ENCODE measurements at regions not wholly inside any gene's neighbourhood (a gene's known extent, or its start where the extent isn't known, plus 50 kb on each side); places are given as distances from the start of the nearest gene placed in this dataset.

DNA sequence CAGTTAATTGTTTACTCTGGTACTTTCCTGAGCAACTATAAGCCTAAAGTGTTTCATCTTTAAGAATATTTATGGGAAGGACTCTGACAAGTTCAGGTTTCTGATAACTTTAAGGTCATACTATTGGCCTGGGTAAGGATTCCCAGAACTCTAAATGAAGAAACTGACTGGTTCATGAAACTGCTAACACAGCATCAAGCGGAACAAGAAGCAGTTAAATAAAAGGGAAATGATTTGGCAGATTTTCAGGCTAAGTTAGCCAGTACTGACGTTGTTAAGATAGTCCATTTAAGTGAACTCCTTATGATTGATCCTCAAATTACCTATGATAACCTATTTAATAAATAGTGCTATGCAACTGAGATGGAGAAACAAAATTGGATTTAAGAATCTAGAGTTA, 101.6 kb upstream of the CES5A start:
- TF ChIP-seq, protein P1, sequence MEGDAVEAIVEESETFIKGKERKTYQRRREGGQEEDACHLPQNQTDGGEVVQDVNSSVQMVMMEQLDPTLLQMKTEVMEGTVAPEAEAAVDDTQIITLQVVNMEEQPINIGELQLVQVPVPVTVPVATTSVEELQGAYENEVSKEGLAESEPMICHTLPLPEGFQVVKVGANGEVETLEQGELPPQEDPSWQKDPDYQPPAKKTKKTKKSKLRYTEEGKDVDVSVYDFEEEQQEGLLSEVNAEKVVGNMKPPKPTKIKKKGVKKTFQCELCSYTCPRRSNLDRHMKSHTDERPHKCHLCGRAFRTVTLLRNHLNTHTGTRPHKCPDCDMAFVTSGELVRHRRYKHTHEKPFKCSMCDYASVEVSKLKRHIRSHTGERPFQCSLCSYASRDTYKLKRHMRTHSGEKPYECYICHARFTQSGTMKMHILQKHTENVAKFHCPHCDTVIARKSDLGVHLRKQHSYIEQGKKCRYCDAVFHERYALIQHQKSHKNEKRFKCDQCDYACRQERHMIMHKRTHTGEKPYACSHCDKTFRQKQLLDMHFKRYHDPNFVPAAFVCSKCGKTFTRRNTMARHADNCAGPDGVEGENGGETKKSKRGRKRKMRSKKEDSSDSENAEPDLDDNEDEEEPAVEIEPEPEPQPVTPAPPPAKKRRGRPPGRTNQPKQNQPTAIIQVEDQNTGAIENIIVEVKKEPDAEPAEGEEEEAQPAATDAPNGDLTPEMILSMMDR (IDR thresholded peaks at IDR 0.05): no peak
- no peak for TF ChIP-seq POLR2A (IDR thresholded peaks at IDR 0.05)

All from ovary (tissue), 3 donors.